Forelimb muscle (tissue), 1 donor: ENCODE measurements at regions not wholly inside any gene's neighbourhood (a gene's known extent, or its start where the extent isn't known, plus 50 kb on each side); places are given as distances from the start of the nearest gene placed in this dataset.

Source experiments
- DNase-seq: peaks from one replicate; pipeline ENCODE4 v3.0.0-alpha.2; 2013; ENCODE audit warnings: low read depth

DNA sequence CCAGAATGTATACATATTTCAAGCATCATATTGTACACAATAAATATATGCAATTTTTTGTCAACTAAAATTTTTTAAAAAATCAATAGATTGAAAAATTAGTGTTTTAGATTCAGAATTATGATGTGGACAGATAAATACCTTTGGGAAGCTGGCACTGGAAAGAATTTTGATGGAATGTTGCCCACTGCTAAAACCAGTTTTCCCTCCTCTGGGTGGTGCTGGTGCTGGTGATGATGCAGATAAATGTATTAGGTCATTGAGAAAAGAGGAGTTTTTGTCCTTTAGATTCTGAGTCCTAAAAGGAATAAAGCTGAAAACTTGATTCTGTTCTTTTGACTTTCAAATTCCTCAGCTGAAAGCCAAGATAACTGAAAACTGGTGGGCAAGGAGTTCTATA lies 56.0 kb upstream of the SUCLG2 start:
- no peak for DNase-seq

DNA sequence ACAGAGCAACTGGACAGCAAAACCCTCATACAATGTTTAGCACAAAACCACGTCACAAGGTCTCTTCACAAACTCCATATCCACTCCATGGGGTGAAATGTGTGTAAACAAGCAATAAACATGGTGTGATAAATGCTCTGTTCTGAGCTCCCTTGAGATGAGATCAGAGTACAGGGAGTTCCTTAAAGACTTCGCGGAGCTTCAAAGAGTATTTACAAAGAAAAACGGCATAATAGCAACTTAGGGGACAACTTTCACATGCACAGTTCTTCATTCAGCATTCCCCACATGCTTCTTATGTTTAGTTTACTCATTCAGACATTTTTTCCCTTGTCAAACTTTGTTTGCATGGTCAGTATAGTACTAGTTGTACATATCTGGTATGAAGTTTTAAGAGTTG lies 52.5 kb upstream of the SUCLG2 start:
- DNase-seq = no peak

DNA sequence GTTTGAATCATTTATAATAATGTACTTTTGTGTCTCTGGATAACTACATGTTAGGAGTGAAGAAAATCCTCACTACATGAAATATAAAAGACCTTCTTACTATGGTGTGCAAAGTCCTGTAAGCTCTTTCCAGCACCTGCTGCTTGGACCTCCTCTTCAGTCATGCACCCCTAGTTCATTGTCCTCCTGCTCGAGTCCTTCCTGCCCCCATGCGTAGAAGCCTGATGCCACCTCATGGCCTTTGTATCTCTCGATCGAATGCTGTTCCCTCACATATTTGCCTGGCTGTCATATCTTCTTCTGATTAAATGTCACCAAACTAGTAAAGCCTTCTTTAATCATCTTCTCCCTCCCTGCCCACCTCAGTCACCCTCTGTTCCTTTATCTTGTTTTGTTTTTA lies 49.9 kb upstream of the SUCLG2 start:
- DNase-seq = no peak
